ENCODE measurements at regions not wholly inside any gene's neighbourhood (a gene's known extent, or its start where the extent isn't known, plus 50 kb on each side); places are given as distances from the start of the nearest gene placed in this dataset.

DNA sequence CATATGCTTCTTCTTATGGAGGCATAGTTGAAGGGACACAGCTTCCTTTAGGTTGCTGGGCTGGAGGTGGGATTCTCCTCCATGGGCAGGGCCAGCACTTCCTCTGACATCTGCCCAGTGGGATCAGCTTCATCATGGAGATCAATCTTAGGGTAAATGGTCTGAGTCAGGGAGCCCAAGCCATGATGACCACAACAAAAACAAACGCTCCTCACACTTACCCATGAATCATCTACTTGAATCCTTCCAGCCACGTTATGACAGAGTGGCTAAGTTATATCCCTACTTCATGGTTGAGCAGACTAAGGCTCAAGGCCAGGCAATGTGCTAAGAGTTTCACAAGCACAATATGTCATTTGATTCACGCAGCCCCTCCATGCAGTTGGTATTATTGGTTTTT, 87.2 kb upstream of the NMNAT3 start:
- Histone ChIP-seq H3K4me3 (ENCODE audit: low read length) (no peak overlapping the region), H3K4me1 (ENCODE audit: control insufficient read depth, low read depth, low read length) (no peaks in the 10 kb centered on the region), H3K4ac (ENCODE audit: low read depth, low read length) (no peak overlapping the region), H3K36me3 (ENCODE audit: control insufficient read depth, insufficient read depth, low read length) (no peaks in the 10 kb centered on the region), H2BK120ac (ENCODE audit: low read depth, low read length) (no peak overlapping the region), H3K9ac (ENCODE audit: low read length) (no peak overlapping the region), H2AK5ac (ENCODE audit: low read length) (no peak overlapping the region), H3K79me2 (ENCODE audit: control insufficient read depth, insufficient read depth, low read length) (no peaks in the 10 kb centered on the region), H4K5ac (ENCODE audit: low read length) (no peak overlapping the region), H3K27me3 (ENCODE audit: insufficient read depth, low read length, poor library complexity) (no peaks in the 10 kb centered on the region), H3K4me2 (ENCODE audit: low read length) (no peak overlapping the region), H3K79me1 (ENCODE audit: low read length) (no peaks in the 10 kb centered on the region), H4K8ac (ENCODE audit: low read depth, low read length) (no peak overlapping the region), H3K56ac (ENCODE audit: low read length) (no peak overlapping the region), H2BK15ac (replicated peaks; ENCODE audit: low read depth) (no peak overlapping the region), H2BK5ac (ENCODE audit: low read length) (no peak overlapping the region), H3K23ac (ENCODE audit: low read length) (no peak overlapping the region), H3K27ac (ENCODE audit: low read depth, low read length) (no peak overlapping the region), H3K18ac (ENCODE audit: low read length) (no peak overlapping the region)
- no CpG with 5 or more reads among the region's 3 CpGs for WGBS (ENCODE audit: extremely low coverage, insufficient coverage, low lambda C conversion rate)
- DNase-seq: no peak

DNA sequence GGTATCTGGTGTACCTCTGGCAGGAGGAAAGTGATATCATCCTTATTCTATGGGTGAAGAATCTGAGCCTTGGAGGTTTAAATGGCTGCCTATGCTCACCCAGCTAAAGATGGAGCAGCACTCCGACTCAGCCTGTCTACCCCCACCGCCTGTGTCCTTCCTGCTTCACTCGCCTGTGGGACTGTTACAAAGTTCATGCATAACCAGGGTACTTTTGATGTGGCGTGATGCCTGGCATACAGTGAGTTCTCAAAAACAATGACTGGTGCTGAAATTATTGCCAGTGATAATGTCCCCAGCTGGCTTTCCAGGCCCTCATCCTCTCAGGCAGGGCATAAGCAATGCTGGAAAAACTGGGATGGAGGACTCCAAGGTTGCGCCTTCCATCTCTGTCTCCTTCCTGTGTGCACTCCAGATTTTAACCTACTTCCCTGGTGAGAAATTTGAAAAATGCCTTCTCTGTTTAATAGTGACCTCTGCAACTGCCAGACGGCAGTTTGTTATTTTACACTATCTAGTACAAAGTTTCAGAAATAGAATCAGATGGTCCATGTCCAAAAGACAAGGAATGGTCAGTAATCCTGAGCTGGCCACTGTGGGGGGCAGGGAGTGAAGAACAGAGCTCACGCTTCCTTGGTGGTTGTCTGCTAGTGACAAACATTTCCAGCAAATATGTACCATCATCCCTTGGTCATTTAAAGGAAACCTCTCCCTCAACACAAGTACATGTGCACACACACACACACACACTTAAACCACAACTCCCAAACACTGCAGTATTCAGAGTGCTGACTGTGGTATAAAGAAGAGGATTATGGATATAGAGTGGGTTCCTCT, 86.5 kb upstream of the NMNAT3 start:
- Histone ChIP-seq H3K9ac (ENCODE audit: low read length) (no peak overlapping the region), H3K4ac (ENCODE audit: low read depth, low read length) (no peak overlapping the region), H3K56ac (ENCODE audit: low read length) (no peak overlapping the region), H3K27ac (ENCODE audit: low read depth, low read length) (no peak overlapping the region), H3K4me3 (ENCODE audit: low read length) (no peak overlapping the region), H3K79me2 (ENCODE audit: control insufficient read depth, insufficient read depth, low read length) (no peaks in the 10 kb centered on the region), H3K79me1 (ENCODE audit: low read length) (no peaks in the 10 kb centered on the region), H3K4me1 (ENCODE audit: control insufficient read depth, low read depth, low read length) (no peaks in the 10 kb centered on the region), H4K5ac (ENCODE audit: low read length) (no peak overlapping the region), H2BK15ac (replicated peaks; ENCODE audit: low read depth) (no peak overlapping the region), H3K4me2 (ENCODE audit: low read length) (no peak overlapping the region), H3K23ac (ENCODE audit: low read length) (no peak overlapping the region), H2AK5ac (ENCODE audit: low read length) (no peak overlapping the region), H3K18ac (ENCODE audit: low read length) (no peak overlapping the region), H3K36me3 (ENCODE audit: control insufficient read depth, insufficient read depth, low read length) (no peaks in the 10 kb centered on the region), H4K8ac (ENCODE audit: low read depth, low read length) (no peak overlapping the region), H2BK120ac (ENCODE audit: low read depth, low read length) (no peak overlapping the region), H3K27me3 (ENCODE audit: insufficient read depth, low read length, poor library complexity) (no peaks in the 10 kb centered on the region), H2BK5ac (ENCODE audit: low read length) (no peak overlapping the region)
- no peak for DNase-seq
- WGBS (ENCODE audit: extremely low coverage, insufficient coverage, low lambda C conversion rate): no CpG with 5 or more reads among the region's 7 CpGs

GRCh38 chr3:139762302-139762701, 84.5 kb upstream of the NMNAT3 start:
- no peak for DNase-seq
- H3K4me3 ChIP-seq (ENCODE audit: low read length): no peak overlapping the region
- H2BK5ac ChIP-seq (ENCODE audit: low read length): no peak overlapping the region
- H4K8ac ChIP-seq (ENCODE audit: low read depth, low read length): no peak overlapping the region
- H4K5ac ChIP-seq (ENCODE audit: low read length): no peak overlapping the region
- no peaks in the 10 kb centered on the region for H3K4me1 ChIP-seq (ENCODE audit: control insufficient read depth, low read depth, low read length)
- H3K4me2 ChIP-seq (ENCODE audit: low read length): no peak overlapping the region
- H3K27ac ChIP-seq (ENCODE audit: low read depth, low read length): no peak overlapping the region
- H3K4ac ChIP-seq (ENCODE audit: low read depth, low read length): no peak overlapping the region
- H2BK120ac ChIP-seq (ENCODE audit: low read depth, low read length): no peak overlapping the region
- H3K27me3 ChIP-seq (ENCODE audit: insufficient read depth, low read length, poor library complexity): no peaks in the 10 kb centered on the region
- no peaks in the 10 kb centered on the region for H3K79me2 ChIP-seq (ENCODE audit: control insufficient read depth, insufficient read depth, low read length)
- H2AK5ac ChIP-seq (ENCODE audit: low read length): no peak overlapping the region
- H3K36me3 ChIP-seq (ENCODE audit: control insufficient read depth, insufficient read depth, low read length): no peaks in the 10 kb centered on the region
- H3K23ac ChIP-seq (ENCODE audit: low read length): no peak overlapping the region
- H3K18ac ChIP-seq (ENCODE audit: low read length): no peak overlapping the region
- no peak overlapping the region for H3K56ac ChIP-seq (ENCODE audit: low read length)
- WGBS (ENCODE audit: extremely low coverage, insufficient coverage, low lambda C conversion rate): no CpG with 5 or more reads among the region's 9 CpGs
- H3K9ac ChIP-seq (ENCODE audit: low read length): no peak overlapping the region
- no peak overlapping the region for H2BK15ac ChIP-seq (replicated peaks; ENCODE audit: low read depth)
- no peaks in the 10 kb centered on the region for H3K79me1 ChIP-seq (ENCODE audit: low read length)

DNA sequence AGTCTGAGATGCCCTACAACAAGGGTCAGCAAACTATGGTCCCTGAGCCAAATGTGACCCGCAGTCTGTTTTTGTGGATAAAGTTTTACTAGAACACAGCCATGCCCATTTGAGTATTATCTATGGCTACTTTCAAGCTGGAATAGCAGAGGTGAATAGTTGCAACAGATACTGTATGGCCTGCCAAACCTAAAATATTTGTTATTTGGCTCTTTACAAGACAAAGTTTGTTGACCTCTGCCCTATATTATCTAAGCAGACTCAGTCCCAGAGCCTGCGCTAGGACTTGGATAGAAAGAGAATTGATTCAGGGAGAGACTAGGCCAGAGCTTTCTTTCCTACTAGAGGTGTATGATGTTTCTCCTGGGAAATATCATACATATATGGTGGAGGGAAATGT, 81.7 kb upstream of the NMNAT3 start:
- Histone ChIP-seq H3K4me1 (ENCODE audit: control insufficient read depth, low read depth, low read length) (no peaks in the 10 kb centered on the region), H4K5ac (ENCODE audit: low read length) (no peak overlapping the region), H2BK120ac (ENCODE audit: low read depth, low read length) (no peak overlapping the region), H2BK5ac (ENCODE audit: low read length) (no peak overlapping the region), H3K79me2 (ENCODE audit: control insufficient read depth, insufficient read depth, low read length) (no peaks in the 10 kb centered on the region), H3K27ac (ENCODE audit: low read depth, low read length) (no peak overlapping the region), H3K4ac (ENCODE audit: low read depth, low read length) (no peak overlapping the region), H3K27me3 (ENCODE audit: insufficient read depth, low read length, poor library complexity) (no peaks in the 10 kb centered on the region), H3K4me3 (ENCODE audit: low read length) (no peak overlapping the region), H2BK15ac (replicated peaks; ENCODE audit: low read depth) (no peak overlapping the region), H3K18ac (ENCODE audit: low read length) (no peak overlapping the region), H3K79me1 (ENCODE audit: low read length) (no peaks in the 10 kb centered on the region), H3K9ac (ENCODE audit: low read length) (no peak overlapping the region), H3K4me2 (ENCODE audit: low read length) (no peak overlapping the region), H3K23ac (ENCODE audit: low read length) (no peak overlapping the region), H2AK5ac (ENCODE audit: low read length) (no peak overlapping the region), H3K36me3 (ENCODE audit: control insufficient read depth, insufficient read depth, low read length) (no peaks in the 10 kb centered on the region), H4K8ac (ENCODE audit: low read depth, low read length) (no peak overlapping the region), H3K56ac (ENCODE audit: low read length) (no peak overlapping the region)
- WGBS (ENCODE audit: extremely low coverage, insufficient coverage, low lambda C conversion rate): no CpG with 5 or more reads among the region's 2 CpGs
- no peak for DNase-seq

GRCh38 chr3:139758654-139759291, 81.0 kb upstream of the NMNAT3 start:
- peak; percentile 92 for DNase-seq
- Histone ChIP-seq H3K79me1 (ENCODE audit: low read length) (no peaks in the 10 kb centered on the region), H3K27ac (ENCODE audit: low read depth, low read length) (no peak overlapping the region)

More at GRCh38 chr3:139758654-139759291, 81.0 kb upstream of the NMNAT3 start:
- H3K27me3 ChIP-seq (ENCODE audit: insufficient read depth, low read length, poor library complexity): no peaks in the 10 kb centered on the region
- no peak overlapping the region for H2BK120ac ChIP-seq (ENCODE audit: low read depth, low read length)
- no peak overlapping the region for H2AK5ac ChIP-seq (ENCODE audit: low read length)
- no peaks in the 10 kb centered on the region for H3K79me2 ChIP-seq (ENCODE audit: control insufficient read depth, insufficient read depth, low read length)
- H3K23ac ChIP-seq (ENCODE audit: low read length): no peak overlapping the region
- no peak overlapping the region for H3K9ac ChIP-seq (ENCODE audit: low read length)
- H2BK15ac ChIP-seq (replicated peaks; ENCODE audit: low read depth): no peak overlapping the region
- H3K18ac ChIP-seq (ENCODE audit: low read length): no peak overlapping the region
- no peak overlapping the region for H3K4me3 ChIP-seq (ENCODE audit: low read length)
- no peak overlapping the region for H3K56ac ChIP-seq (ENCODE audit: low read length)
- H3K4ac ChIP-seq (ENCODE audit: low read depth, low read length): no peak overlapping the region
- no peak overlapping the region for H4K5ac ChIP-seq (ENCODE audit: low read length)
- WGBS (ENCODE audit: extremely low coverage, insufficient coverage, low lambda C conversion rate): no CpG with 5 or more reads among the region's 5 CpGs
- no peak overlapping the region for H2BK5ac ChIP-seq (ENCODE audit: low read length)
- H3K36me3 ChIP-seq (ENCODE audit: control insufficient read depth, insufficient read depth, low read length): no peaks in the 10 kb centered on the region
- H4K8ac ChIP-seq (ENCODE audit: low read depth, low read length): no peak overlapping the region
- H3K4me1 ChIP-seq (ENCODE audit: control insufficient read depth, low read depth, low read length): no peaks in the 10 kb centered on the region
- H3K4me2 ChIP-seq (ENCODE audit: low read length): no peak overlapping the region

Measured in mesendoderm (in vitro differentiated cells).